DMS79 treated with DMSO at 0.1 percent for 48 hours (cell line): ENCODE measurements at regions not wholly inside any gene's neighbourhood (a gene's known extent, or its start where the extent isn't known, plus 50 kb on each side); places are given as distances from the start of the nearest gene placed in this dataset.

Experiments used
- DNase-seq: peaks from one replicate; lab custom pipeline; 2025; lab: John Stamatoyannopoulos, UW

GRCh38 chr5:6926491-6927038 lies 213.3 kb downstream of the TENT4A start:
- no peak for DNase-seq

GRCh38 chr5:6936031-6936430 lies 222.8 kb downstream of the TENT4A start:
- DNase-seq, result no peak

- DNase-seq, result no peak
Observed at GRCh38 chr5:6937677-6938076, 224.4 kb downstream of the TENT4A start.

- no peak for DNase-seq
Observed at GRCh38 chr5:6941631-6942030, 228.4 kb downstream of the TENT4A start.

- DNase-seq, result no peak
Observed at GRCh38 chr5:6943197-6944112, 230.2 kb downstream of the TENT4A start.

- DNase-seq, result no peak
Observed at GRCh38 chr5:6948562-6948961, 235.3 kb downstream of the TENT4A start.

GRCh38 chr5:6949230-6949629 lies 236.0 kb downstream of the TENT4A start:
- DNase-seq, result no peak

- DNase-seq, result no peak
Observed at GRCh38 chr5:6950250-6950649, 237.0 kb downstream of the TENT4A start.

GRCh38 chr5:6950860-6951259 lies 237.6 kb downstream of the TENT4A start:
- no peak for DNase-seq

- no peak for DNase-seq
Observed at GRCh38 chr5:6961123-6961522, 247.9 kb downstream of the TENT4A start.

- DNase-seq, result no peak
Observed at GRCh38 chr5:6961837-6962635, 248.8 kb downstream of the TENT4A start.

GRCh38 chr5:6976971-6977370 lies 263.7 kb downstream of the TENT4A start:
- no peak for DNase-seq

GRCh38 chr5:6979061-6979460 lies 265.8 kb downstream of the TENT4A start:
- DNase-seq, result no peak

- no peak for DNase-seq
Observed at GRCh38 chr5:6989230-6989629, 276.0 kb downstream of the TENT4A start.

- DNase-seq, result no peak
Observed at GRCh38 chr5:6994097-6994496, 280.9 kb downstream of the TENT4A start.

GRCh38 chr5:6995115-6995514 lies 281.9 kb downstream of the TENT4A start:
- no peak for DNase-seq

GRCh38 chr5:7000310-7000709 lies 287.1 kb downstream of the TENT4A start:
- no peak for DNase-seq

- no peak for DNase-seq
Observed at GRCh38 chr5:7010591-7010990, 297.4 kb downstream of the TENT4A start.

- no peak for DNase-seq
Observed at GRCh38 chr5:7012057-7012456, 298.8 kb downstream of the TENT4A start.

- no peak for DNase-seq
Observed at GRCh38 chr5:7014611-7015010, 301.4 kb downstream of the TENT4A start.

GRCh38 chr5:7015586-7016256 lies 302.5 kb downstream of the TENT4A start:
- no peak for DNase-seq
